ENCODE measurements at regions not wholly inside any gene's neighbourhood (a gene's known extent, or its start where the extent isn't known, plus 50 kb on each side); places are given as distances from the start of the nearest gene placed in this dataset.

DNA sequence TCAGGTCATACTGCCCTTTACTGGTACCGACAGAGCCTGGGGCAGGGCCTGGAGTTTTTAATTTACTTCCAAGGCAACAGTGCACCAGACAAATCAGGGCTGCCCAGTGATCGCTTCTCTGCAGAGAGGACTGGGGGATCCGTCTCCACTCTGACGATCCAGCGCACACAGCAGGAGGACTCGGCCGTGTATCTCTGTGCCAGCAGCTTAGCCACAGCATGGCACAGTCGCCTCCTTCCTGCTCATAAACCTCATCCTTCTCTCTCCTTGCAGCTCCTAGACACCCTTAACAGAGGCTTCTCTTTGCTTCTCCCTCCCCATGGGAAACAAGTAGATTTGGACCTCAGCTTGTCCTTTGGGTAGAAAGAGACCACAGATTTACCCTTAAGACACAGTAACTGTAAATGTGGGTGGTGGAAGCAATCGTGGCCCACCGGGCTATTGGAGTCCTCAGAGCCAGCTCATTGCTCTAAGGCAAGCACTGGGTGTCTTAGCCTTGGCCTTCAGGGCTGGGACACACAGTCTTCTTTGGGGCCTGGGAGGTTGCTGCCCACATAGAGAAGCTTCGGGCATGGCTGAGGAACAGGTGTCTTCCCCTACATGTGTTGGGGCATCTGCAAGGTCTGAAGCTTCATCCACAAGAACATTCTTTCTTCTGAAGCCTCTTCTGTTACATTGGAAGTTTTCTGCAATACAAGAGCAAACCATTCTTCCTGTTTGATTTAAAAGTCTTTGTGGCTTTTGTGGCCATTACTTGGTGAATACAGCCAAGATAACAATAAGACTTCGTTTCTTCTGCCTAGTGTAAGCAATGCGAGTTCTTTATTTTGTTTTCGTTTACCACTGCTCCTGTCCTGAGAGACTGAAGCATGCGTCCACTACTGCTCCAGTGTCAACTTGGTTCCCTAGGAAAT lies 95.5 kb upstream of the PRSS58 start:
- TF ChIP-seq, protein P1, sequence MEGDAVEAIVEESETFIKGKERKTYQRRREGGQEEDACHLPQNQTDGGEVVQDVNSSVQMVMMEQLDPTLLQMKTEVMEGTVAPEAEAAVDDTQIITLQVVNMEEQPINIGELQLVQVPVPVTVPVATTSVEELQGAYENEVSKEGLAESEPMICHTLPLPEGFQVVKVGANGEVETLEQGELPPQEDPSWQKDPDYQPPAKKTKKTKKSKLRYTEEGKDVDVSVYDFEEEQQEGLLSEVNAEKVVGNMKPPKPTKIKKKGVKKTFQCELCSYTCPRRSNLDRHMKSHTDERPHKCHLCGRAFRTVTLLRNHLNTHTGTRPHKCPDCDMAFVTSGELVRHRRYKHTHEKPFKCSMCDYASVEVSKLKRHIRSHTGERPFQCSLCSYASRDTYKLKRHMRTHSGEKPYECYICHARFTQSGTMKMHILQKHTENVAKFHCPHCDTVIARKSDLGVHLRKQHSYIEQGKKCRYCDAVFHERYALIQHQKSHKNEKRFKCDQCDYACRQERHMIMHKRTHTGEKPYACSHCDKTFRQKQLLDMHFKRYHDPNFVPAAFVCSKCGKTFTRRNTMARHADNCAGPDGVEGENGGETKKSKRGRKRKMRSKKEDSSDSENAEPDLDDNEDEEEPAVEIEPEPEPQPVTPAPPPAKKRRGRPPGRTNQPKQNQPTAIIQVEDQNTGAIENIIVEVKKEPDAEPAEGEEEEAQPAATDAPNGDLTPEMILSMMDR (IDR thresholded peaks at IDR 0.05; ENCODE audit: extremely low read depth, insufficient read depth, missing control alignments), result no peak
- in situ Hi-C loops (cut with MboI; ENCODE audit: low pct_unique_long_range_greater_than_20kb, low sequenced_read_pairs, unreplicated experiment), result loop anchor here (10.0 kb wide), 1 partner anchor 49 kb away; no protein-coding TSS in a partner anchor

GRCh38 chr7:142352543-142352942 lies 94.7 kb upstream of the PRSS58 start:
- TF ChIP-seq, protein P1 (IDR thresholded peaks at IDR 0.05; ENCODE audit: extremely low read depth, insufficient read depth, missing control alignments), result no peak
- DNase-seq (ENCODE audit: low spot score), result no peak
- in situ Hi-C loops (cut with MboI; ENCODE audit: low pct_unique_long_range_greater_than_20kb, low sequenced_read_pairs, unreplicated experiment), result loop anchor here (10.0 kb wide), 1 partner anchor 48 kb away; no protein-coding TSS in a partner anchor

More for the DNA sequence above, 95.5 kb upstream of the PRSS58 start:
- DNase-seq (ENCODE audit: low spot score), result no peak

- DNase-seq (ENCODE audit: low spot score), result no peak
- TF ChIP-seq, protein P1 (IDR thresholded peaks at IDR 0.05; ENCODE audit: extremely low read depth, insufficient read depth, missing control alignments), result no peak
- in situ Hi-C loops (cut with MboI; ENCODE audit: low pct_unique_long_range_greater_than_20kb, low sequenced_read_pairs, unreplicated experiment), result loop anchor here (10.0 kb wide), 1 partner anchor 46 kb away; no protein-coding TSS in a partner anchor
Measured at GRCh38 chr7:142351145-142351544, 93.3 kb upstream of the PRSS58 start.

DNA sequence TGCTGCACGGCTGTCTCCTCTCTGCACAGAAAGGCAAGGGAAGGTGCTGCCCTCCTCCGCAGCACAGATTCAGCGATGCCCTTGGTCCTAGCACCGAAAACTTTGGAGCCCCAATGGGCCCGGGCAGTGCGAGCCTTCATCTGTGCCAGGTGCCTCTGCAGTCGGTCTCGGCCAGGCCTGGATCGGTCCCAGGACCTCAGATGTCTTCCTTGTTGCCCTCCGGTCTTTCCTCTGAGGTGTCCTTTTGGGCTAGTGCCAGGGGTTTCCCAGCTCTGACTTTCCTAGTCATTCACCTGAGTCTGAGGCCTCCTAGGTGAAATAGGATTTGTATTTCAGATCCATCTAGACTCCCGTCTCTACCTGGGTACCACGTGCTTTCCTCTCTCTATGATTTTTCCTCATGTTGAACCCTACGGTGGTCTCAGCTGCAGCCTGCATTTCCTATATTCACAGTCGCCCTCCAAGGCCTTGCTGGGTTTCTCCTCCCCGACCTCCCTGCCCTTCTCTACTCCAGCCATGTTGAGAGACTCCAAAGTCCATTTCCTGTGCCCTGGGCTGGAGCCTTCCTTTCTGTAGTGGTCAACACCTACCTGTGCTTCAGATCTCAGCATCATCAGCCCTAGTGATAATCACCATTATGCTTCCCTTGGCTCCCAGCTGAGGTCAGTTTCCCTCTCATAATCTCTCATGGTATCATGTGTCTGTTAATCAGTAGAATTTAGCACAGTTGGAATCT lies 92.0 kb upstream of the PRSS58 start:
- TF ChIP-seq, protein P1 (IDR thresholded peaks at IDR 0.05; ENCODE audit: extremely low read depth, insufficient read depth, missing control alignments), result no peak

GRCh38 chr7:142348921-142349405 lies 91.1 kb upstream of the PRSS58 start:
- DNase-seq (ENCODE audit: low spot score), result no peak
- in situ Hi-C loops (cut with MboI; ENCODE audit: low pct_unique_long_range_greater_than_20kb, low sequenced_read_pairs, unreplicated experiment), result no loop called here
- TF ChIP-seq, protein P1 (IDR thresholded peaks at IDR 0.05; ENCODE audit: extremely low read depth, insufficient read depth, missing control alignments), result no peak

More for the DNA sequence above, 92.0 kb upstream of the PRSS58 start:
- in situ Hi-C loops (cut with MboI; ENCODE audit: low pct_unique_long_range_greater_than_20kb, low sequenced_read_pairs, unreplicated experiment), result loop anchor here (10.0 kb wide), 1 partner anchor 45 kb away; no protein-coding TSS in a partner anchor
- DNase-seq (ENCODE audit: low spot score), result no peak

- TF ChIP-seq, protein P1 (IDR thresholded peaks at IDR 0.05; ENCODE audit: extremely low read depth, insufficient read depth, missing control alignments), result no peak
- in situ Hi-C loops (cut with MboI; ENCODE audit: low pct_unique_long_range_greater_than_20kb, low sequenced_read_pairs, unreplicated experiment), result no loop called here
- no peak for DNase-seq (ENCODE audit: low spot score)
Measured at GRCh38 chr7:142348100-142348499, 90.2 kb upstream of the PRSS58 start.
